Right cardiac atrium (tissue), 5 donors: ENCODE measurements at regions not wholly inside any gene's neighbourhood (a gene's known extent, or its start where the extent isn't known, plus 50 kb on each side); places are given as distances from the start of the nearest gene placed in this dataset.
"Not testable (repeated sequence)": the region's sequence is repeated elsewhere in the genome, so short reads cannot be mapped to it uniquely, and the experiment has no call there.

Source experiments
- ATAC-seq, 2 donors: fragments of 200-7000 bp; cut with Tn5 transposase; one replicate each; pipeline versions ENCODE4 v1.8.0 to v1.9.1; 2020; ENCODE audit warnings: moderate library complexity in 2 of 2, mild to moderate bottlenecking in 1 of 2
- DNase-seq, 3 donors: peaks; one replicate each; pipeline ENCODE4 v3.0.0-alpha.2; 2020
- H3K27ac ChIP-seq: one replicate; pipeline ENCODE4 v1.5.1; 2013; ENCODE audit warnings: mild to moderate bottlenecking, low read length, control low read depth, moderate library complexity
- H3K27me3 ChIP-seq: one replicate; pipeline ENCODE4 v1.6.1; 2013; ENCODE audit not compliant: control insufficient read depth, insufficient read depth
- H3K4me1 ChIP-seq: one replicate; pipeline ENCODE4 v1.6.1; 2013; ENCODE audit warnings: low read length; ENCODE audit not compliant: control insufficient read depth, insufficient read depth
- H3K4me3 ChIP-seq: one replicate; pipeline ENCODE4 v1.5.1; 2013; ENCODE audit warnings: low read length, control low read depth
- H3K9me3 ChIP-seq: one replicate; pipeline ENCODE4 v1.6.1; 2013; ENCODE audit warnings: low read length; ENCODE audit not compliant: control insufficient read depth
- WGBS: extraction: QIAGEN DNeasy Blood & Tissue Kit; methylation state at CpG from one replicate; pipeline ENCODE4 v1.1.7; 2013; 5-methylcytosine and 5-hydroxymethylcytosine counted together
- intact Hi-C, 4 donors: fragments of 100-400 bp; cut with DNase I; formaldehyde crosslinking; loops; one replicate each; pipeline versions ENCODE4 v1.11.0 to v1.14.0; 2022 to 2023
- donor health status: healthy with polysubstance abuse.
- donor health status: DM: no; HTN: yes; CAD: no.
- donor health status: DM: no; HTN: no; CAD: no.
- donor health status: DM: no; HTN: yes; CAD: no; lungs with severe emphysema.
- donor health status: DM: yes; HTN: yes; CAD: no.

DNA sequence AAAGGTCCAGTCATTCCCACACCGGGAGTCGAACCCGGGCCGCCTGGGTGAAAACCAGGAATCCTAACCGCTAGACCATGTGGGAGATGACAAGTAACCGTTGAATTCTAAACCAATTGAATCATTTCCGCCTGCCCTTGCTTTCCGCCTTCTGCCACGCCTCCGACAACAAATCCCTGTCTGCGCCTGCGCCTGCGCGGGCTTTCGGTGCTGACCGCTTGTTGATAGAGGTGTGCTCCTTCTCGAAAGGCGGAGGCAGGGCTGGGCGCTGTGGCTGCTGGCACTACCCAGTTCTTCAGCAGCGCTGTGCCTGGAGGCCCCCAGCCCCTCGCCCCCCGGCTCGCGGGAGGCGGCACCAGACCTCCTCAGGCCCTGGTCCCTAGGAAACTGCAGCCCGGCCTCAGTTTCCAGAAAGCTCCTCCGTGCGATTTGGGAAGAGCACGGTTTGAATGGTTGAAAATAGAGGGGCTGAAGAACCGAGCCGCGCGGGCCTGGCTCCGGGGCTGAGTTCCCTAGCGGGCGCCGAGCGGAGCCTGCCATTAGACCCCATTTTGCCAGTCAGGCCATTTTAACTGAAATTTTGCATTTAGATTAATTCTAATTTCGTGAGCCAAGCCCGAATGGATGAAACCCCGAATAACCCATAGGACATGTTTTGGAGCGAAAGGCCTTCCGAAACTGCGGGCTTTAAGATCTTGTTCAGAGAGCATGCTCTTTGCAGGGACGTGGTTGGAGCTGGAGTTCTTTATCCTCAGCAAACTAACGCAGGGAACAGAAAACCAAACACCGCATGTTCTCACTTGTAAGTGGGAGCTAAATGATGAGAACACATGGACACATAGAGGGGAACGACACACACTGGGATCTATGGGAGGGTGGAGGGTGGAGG, 219.3 kb upstream of the ATP10A start:
- peak; percentile 96 to 98 (median 98) for DNase-seq
- peak overlapping the region; percentile 95 for H3K27ac ChIP-seq
- peak overlapping the region; percentile 79 for H3K4me3 ChIP-seq
- ATAC-seq = peak; percentile 99 to 100
- peaks cover 4% of the 10 kb centered on the region for H3K4me1 ChIP-seq
- H3K9me3 ChIP-seq = no peaks in the 10 kb centered on the region
- intact Hi-C loops = no loop called here
- H3K27me3 ChIP-seq = no peaks in the 10 kb centered on the region
- under 1% methylated on average over 48 of the region's 48 CpGs for WGBS

DNA sequence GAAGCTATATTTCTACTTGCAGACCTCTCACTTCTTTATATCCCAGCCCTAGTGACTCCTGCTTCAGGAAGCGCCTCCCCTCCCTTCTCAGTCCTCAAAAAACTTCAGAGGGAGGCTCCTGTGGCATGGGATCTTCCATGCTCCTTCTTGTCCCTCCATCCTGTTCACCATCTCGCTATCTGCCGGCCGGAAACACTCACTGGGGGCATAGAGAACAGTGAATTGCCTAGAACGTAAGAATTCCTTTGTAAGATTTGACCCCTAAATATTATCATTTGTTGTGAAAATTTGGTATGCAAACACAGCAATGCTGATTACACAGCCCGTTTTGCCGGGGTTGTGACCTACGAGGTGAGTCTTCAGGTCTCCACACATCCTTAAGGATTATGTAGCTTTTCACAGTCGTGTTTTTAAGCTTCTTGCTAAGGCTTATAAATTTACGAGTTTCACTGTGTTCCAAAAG, 218.7 kb upstream of the ATP10A start:
- no peak for DNase-seq
- Histone ChIP-seq H3K9me3 (no peaks in the 10 kb centered on the region), H3K4me3 (no peak overlapping the region), H3K4me1 (peaks cover 4% of the 10 kb centered on the region), H3K27ac (no peak overlapping the region), H3K27me3 (no peaks in the 10 kb centered on the region)
- intact Hi-C loops = no loop called here
- WGBS = 27% methylated on average over 10 of the region's 10 CpGs
- ATAC-seq = no peak

- H3K4me1 ChIP-seq = peaks cover 4% of the 10 kb centered on the region
- H3K27ac ChIP-seq = no peak overlapping the region
- ATAC-seq (no peak), DNase-seq (no peak)
- no peaks in the 10 kb centered on the region for H3K9me3 ChIP-seq
- H3K27me3 ChIP-seq = no peaks in the 10 kb centered on the region
- intact Hi-C loops = loop anchor here in 1 of 4 donors (2.0 kb wide), 1 partner anchor 43 kb away; no protein-coding TSS in a partner anchor
- H3K4me3 ChIP-seq = no peak overlapping the region
- 79% methylated on average over 4 of the region's 4 CpGs for WGBS
These were observed 212.6 kb upstream of the ATP10A start for GRCh38 chr15:26075770-26076169.

DNA sequence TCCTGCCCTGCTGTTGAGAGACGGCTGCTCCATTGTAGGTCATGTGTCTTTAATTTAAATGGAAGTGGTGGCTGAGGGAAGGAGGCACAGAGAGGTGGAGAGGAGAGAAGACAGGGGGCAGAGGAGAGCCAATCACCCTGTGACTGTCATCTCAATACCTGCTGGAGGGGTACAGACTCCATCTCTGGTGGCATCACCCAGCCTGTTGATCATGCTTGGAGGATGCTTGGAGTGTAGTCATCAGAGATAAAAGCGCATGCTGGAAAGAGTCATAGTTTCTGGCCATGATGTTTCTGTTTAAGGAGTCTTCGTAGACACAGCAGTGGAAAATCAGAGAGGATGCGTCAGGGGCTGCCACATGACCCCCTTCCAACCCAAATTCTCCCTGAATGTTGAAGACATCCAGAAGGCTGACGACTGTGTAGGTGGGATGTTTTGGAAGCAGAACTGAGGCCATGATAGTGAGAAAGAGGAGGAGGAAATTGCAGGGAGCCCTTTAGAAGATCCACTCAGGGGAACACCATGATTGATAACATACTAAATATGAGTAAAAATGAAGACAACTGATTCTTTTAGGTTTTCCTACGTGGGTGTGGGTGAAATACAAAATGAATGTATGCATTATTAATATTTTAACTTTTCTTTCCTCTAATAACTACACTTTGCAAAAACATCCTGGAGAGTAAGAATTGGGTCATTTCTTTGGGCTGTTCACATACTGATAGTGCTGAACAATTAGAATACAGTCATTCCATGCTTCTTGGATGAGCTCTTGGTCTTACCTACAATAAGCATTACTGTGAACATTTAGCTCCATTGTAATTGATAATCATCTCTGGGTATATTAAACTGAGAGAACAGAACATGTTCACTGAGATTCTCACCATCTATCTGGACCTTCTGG, 210.6 kb upstream of the ATP10A start:
- no peaks in the 10 kb centered on the region for H3K4me1 ChIP-seq
- WGBS = 68% methylated on average over 6 of the region's 6 CpGs
- intact Hi-C loops = no loop called here
- no peak overlapping the region for H3K4me3 ChIP-seq
- ATAC-seq (no peak), DNase-seq (no peak)
- H3K27me3 ChIP-seq = no peaks in the 10 kb centered on the region
- H3K27ac ChIP-seq = no peak overlapping the region
- no peaks in the 10 kb centered on the region for H3K9me3 ChIP-seq

- Histone ChIP-seq H3K4me3 (no peak overlapping the region), H3K4me1 (no peaks in the 10 kb centered on the region), H3K27ac (no peak overlapping the region), H3K9me3 (no peaks in the 10 kb centered on the region), H3K27me3 (no peaks in the 10 kb centered on the region)
- intact Hi-C loops = no loop called here
- 38% methylated on average over 8 of the region's 8 CpGs for WGBS
- DNase-seq (no peak), ATAC-seq (no peak)
These were observed 207.0 kb upstream of the ATP10A start for GRCh38 chr15:26070095-26070532.

- 72% methylated on average over 1 of the region's 1 CpG for WGBS
- Histone ChIP-seq H3K4me3 (no peak overlapping the region), H3K9me3 (no peaks in the 10 kb centered on the region), H3K27ac (no peak overlapping the region), H3K4me1 (no peaks in the 10 kb centered on the region), H3K27me3 (no peaks in the 10 kb centered on the region)
- intact Hi-C loops = no loop called here
- DNase-seq (no peak), ATAC-seq (no peak)
These were observed 206.1 kb upstream of the ATP10A start for GRCh38 chr15:26069231-26069641.

GRCh38 chr15:26066896-26067295, 203.8 kb upstream of the ATP10A start:
- ATAC-seq (no peak), DNase-seq (no peak)
- 11% methylated on average over 2 of the region's 2 CpGs for WGBS
- intact Hi-C loops = no loop called here
- no peak overlapping the region for H3K4me3 ChIP-seq
- H3K4me1 ChIP-seq = no peaks in the 10 kb centered on the region
- H3K27me3 ChIP-seq = no peaks in the 10 kb centered on the region
- H3K27ac ChIP-seq = no peak overlapping the region
- H3K9me3 ChIP-seq = no peaks in the 10 kb centered on the region

DNA sequence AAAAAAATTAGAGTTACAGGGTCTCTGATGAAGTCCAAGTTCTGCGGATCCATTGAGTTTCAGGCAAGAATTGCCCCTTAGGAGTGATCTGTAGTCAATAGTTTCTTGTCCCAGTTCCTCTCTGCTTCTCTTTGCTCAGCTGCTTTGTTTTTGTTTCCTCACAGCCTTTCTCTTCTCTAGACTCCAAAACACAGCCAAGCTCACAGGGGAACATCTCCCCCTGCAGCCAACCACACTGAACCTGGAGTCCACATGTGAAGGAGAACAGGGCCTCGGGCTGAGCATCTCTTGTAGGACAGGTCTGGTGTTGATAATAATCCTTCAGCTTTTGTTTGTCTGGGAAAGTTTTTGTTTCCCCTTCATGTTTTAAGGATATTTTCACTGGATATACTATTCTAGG, 202.6 kb upstream of the ATP10A start:
- H3K27me3 ChIP-seq = no peaks in the 10 kb centered on the region
- no peak for DNase-seq
- H3K4me1 ChIP-seq = no peaks in the 10 kb centered on the region
- intact Hi-C loops = no loop called here
- 70% methylated on average over 2 of the region's 2 CpGs for WGBS
- no peak overlapping the region for H3K27ac ChIP-seq
- H3K4me3 ChIP-seq = no peak overlapping the region
- ATAC-seq = no peak
- H3K9me3 ChIP-seq = no peaks in the 10 kb centered on the region

GRCh38 chr15:26061248-26061647, 198.1 kb upstream of the ATP10A start:
- H3K4me3 ChIP-seq = no peak overlapping the region
- no peaks in the 10 kb centered on the region for H3K9me3 ChIP-seq
- no peaks in the 10 kb centered on the region for H3K27me3 ChIP-seq
- ATAC-seq (no peak), DNase-seq (no peak)
- no peaks in the 10 kb centered on the region for H3K4me1 ChIP-seq
- intact Hi-C loops = no loop called here
- no peak overlapping the region for H3K27ac ChIP-seq
- 80% methylated on average over 4 of the region's 4 CpGs for WGBS

- H3K27me3 ChIP-seq, ATAC-seq, H3K27ac ChIP-seq, intact Hi-C loops, H3K4me1 ChIP-seq, H3K9me3 ChIP-seq, H3K4me3 ChIP-seq: not testable (repeated sequence)
- 89% methylated on average over 29 of the region's 29 CpGs for WGBS
- peak in 2 of 3 donors; percentile 35 to 49 for DNase-seq
These were observed 193.6 kb upstream of the ATP10A start for GRCh38 chr15:26056766-26057165.
